MM.1S (cell line): ENCODE measurements at regions not wholly inside any gene's neighbourhood (a gene's known extent, or its start where the extent isn't known, plus 50 kb on each side); places are given as distances from the start of the nearest gene placed in this dataset.

Source experiments
- DNase-seq: peaks from one replicate; pipeline ENCODE4 v3.0.0-alpha.2; 2015
- H2AFZ ChIP-seq: fragments of 300-600 bp; sonication (generic); 2 replicates; pipeline ENCODE4 v1.6.0; 2016; ENCODE audit warnings: antibody characterized with exemption, low read length
- H3F3A ChIP-seq: fragments of 300-600 bp; sonication (generic); 2 replicates; pipeline ENCODE4 v1.6.1; 2016; ENCODE audit warnings: mild to moderate bottlenecking, antibody characterized with exemption, low read length, moderate library complexity, mixed read lengths; ENCODE audit not compliant: insufficient read depth
- H3K27ac ChIP-seq: fragments of 300-600 bp; sonication (generic); 2 replicates; pipeline ENCODE4 v1.5.1; 2016; ENCODE audit warnings: mild to moderate bottlenecking, low read length
- H3K27me3 ChIP-seq: fragments of 300-600 bp; sonication (generic); replicated peaks from 2 replicates; pipeline ENCODE4 v1.6.0; 2016; ENCODE audit warnings: low read length; ENCODE audit not compliant: insufficient read depth
- H3K36me3 ChIP-seq: fragments of 300-600 bp; sonication (generic); replicated peaks from 2 replicates; pipeline ENCODE4 v1.6.1; 2016; ENCODE audit warnings: mild to moderate bottlenecking, low read length, mixed read lengths; ENCODE audit not compliant: insufficient read depth
- H3K4me1 ChIP-seq: fragments of 300-600 bp; sonication (generic); 2 replicates; pipeline ENCODE4 v1.6.1; 2016; ENCODE audit warnings: low read length, mixed read lengths
- H3K4me2 ChIP-seq: fragments of 300-600 bp; sonication (generic); 2 replicates; pipeline ENCODE4 v1.6.0; 2016; ENCODE audit warnings: low read depth, low read length
- H3K4me3 ChIP-seq: fragments of 300-600 bp; sonication (generic); 2 replicates; pipeline ENCODE4 v1.5.1; 2016; ENCODE audit warnings: low read length, mixed read lengths
- H3K79me2 ChIP-seq: fragments of 300-600 bp; sonication (generic); 2 replicates; pipeline ENCODE4 v1.6.1; 2016; ENCODE audit warnings: mixed run types, low read length, mixed read lengths
- H3K9ac ChIP-seq: fragments of 300-600 bp; sonication (generic); 2 replicates; pipeline ENCODE4 v1.6.1; 2016; ENCODE audit warnings: low read length, mixed read lengths
- H3K9me2 ChIP-seq: fragments of 300-600 bp; sonication (generic); replicated peaks from 2 replicates; pipeline ENCODE4 v1.6.1; 2016; ENCODE audit warnings: mild to moderate bottlenecking, low read length, mixed read lengths; ENCODE audit not compliant: insufficient read depth
- H3K9me3 ChIP-seq: fragments of 300-600 bp; sonication (generic); replicated peaks from 2 replicates; pipeline ENCODE4 v1.6.1; 2016; ENCODE audit warnings: mild to moderate bottlenecking, low read length, mixed read lengths; ENCODE audit not compliant: insufficient read depth
- H4K20me1 ChIP-seq: fragments of 300-600 bp; sonication (generic); 2 replicates; pipeline ENCODE4 v1.6.1; 2016; ENCODE audit warnings: mild to moderate bottlenecking, low read length, moderate library complexity, mixed read lengths; ENCODE audit not compliant: insufficient read depth
- CTCF ChIP-seq: fragments of 300-600 bp; sonication (generic); IDR thresholded peaks from 2 replicates; pipeline ENCODE4 v1.5.1; 2016; ENCODE audit warnings: antibody characterized with exemption, low read length, mixed read lengths
- EZH2 ChIP-seq: fragments of 300-600 bp; sonication (generic); optimal IDR thresholded peaks from 2 replicates; pipeline ENCODE3; 2017; ENCODE audit warnings: low read depth, mild to moderate bottlenecking, antibody characterized with exemption, low read length, mixed read lengths
- EZH2phosphoT487 ChIP-seq: fragments of 300-600 bp; sonication (generic); IDR thresholded peaks from 2 replicates; pipeline ENCODE4 v1.6.1; 2018; ENCODE audit warnings: antibody characterized with exemption, low read length

- H3K9ac ChIP-seq: no peak overlapping the region
- no peak for DNase-seq
- no peak overlapping the region for H3K4me2 ChIP-seq
- H2AFZ ChIP-seq: no peak overlapping the region
- H4K20me1 ChIP-seq: no peaks in the 10 kb centered on the region
- no peaks in the 10 kb centered on the region for H3K9me3 ChIP-seq
- H3K27me3 ChIP-seq: no peaks in the 10 kb centered on the region
- no peaks in the 10 kb centered on the region for H3F3A ChIP-seq
- H3K27ac ChIP-seq: no peak overlapping the region
- TF ChIP-seq EZH2phosphoT487 (no peak), EZH2 (no peak), CTCF (no peak)
- no peaks in the 10 kb centered on the region for H3K79me2 ChIP-seq
- no peak overlapping the region for H3K4me3 ChIP-seq
- H3K36me3 ChIP-seq: no peaks in the 10 kb centered on the region
- no peaks in the 10 kb centered on the region for H3K4me1 ChIP-seq
- H3K9me2 ChIP-seq: no peaks in the 10 kb centered on the region
Measured at GRCh38 chr1:221343607-221344006, 398.3 kb downstream of the DUSP10 start.

GRCh38 chr1:221344693-221345092 is 397.2 kb downstream of the DUSP10 start:
- Histone ChIP-seq H3K79me2 (no peaks in the 10 kb centered on the region), H3K27ac (no peak overlapping the region), H2AFZ (no peak overlapping the region), H3K9me3 (no peaks in the 10 kb centered on the region), H3K9me2 (no peaks in the 10 kb centered on the region), H3K4me3 (no peak overlapping the region), H3K4me1 (no peaks in the 10 kb centered on the region), H3F3A (no peaks in the 10 kb centered on the region), H4K20me1 (no peaks in the 10 kb centered on the region), H3K36me3 (no peaks in the 10 kb centered on the region), H3K9ac (no peak overlapping the region), H3K27me3 (no peaks in the 10 kb centered on the region), H3K4me2 (no peak overlapping the region)
- DNase-seq: no peak
- TF ChIP-seq EZH2phosphoT487 (no peak), EZH2 (no peak), CTCF (no peak)

- no peak for DNase-seq
- TF ChIP-seq EZH2phosphoT487: no peak
- no peak for TF ChIP-seq CTCF
- no peaks in the 10 kb centered on the region for H3K4me1 ChIP-seq
- H3K27me3 ChIP-seq: no peaks in the 10 kb centered on the region
- no peak overlapping the region for H3K4me2 ChIP-seq
- H3K79me2 ChIP-seq: no peaks in the 10 kb centered on the region
- H2AFZ ChIP-seq: no peak overlapping the region
- no peak overlapping the region for H3K4me3 ChIP-seq
- H3K9me3 ChIP-seq: no peaks in the 10 kb centered on the region
- no peaks in the 10 kb centered on the region for H3K9me2 ChIP-seq
- H3F3A ChIP-seq: no peaks in the 10 kb centered on the region
- no peaks in the 10 kb centered on the region for H4K20me1 ChIP-seq
- no peaks in the 10 kb centered on the region for H3K36me3 ChIP-seq
- H3K27ac ChIP-seq: no peak overlapping the region
- no peak overlapping the region for H3K9ac ChIP-seq
Measured at GRCh38 chr1:221347706-221348105, 394.2 kb downstream of the DUSP10 start.

- no peak overlapping the region for H3K4me3 ChIP-seq
- H3K79me2 ChIP-seq: no peaks in the 10 kb centered on the region
- H4K20me1 ChIP-seq: no peaks in the 10 kb centered on the region
- H3K4me1 ChIP-seq: no peaks in the 10 kb centered on the region
- H3K4me2 ChIP-seq: no peak overlapping the region
- H3K36me3 ChIP-seq: no peaks in the 10 kb centered on the region
- no peak overlapping the region for H3K27ac ChIP-seq
- H3K9me2 ChIP-seq: no peaks in the 10 kb centered on the region
- H2AFZ ChIP-seq: no peak overlapping the region
- H3F3A ChIP-seq: no peaks in the 10 kb centered on the region
- DNase-seq: no peak
- H3K9ac ChIP-seq: no peak overlapping the region
- no peaks in the 10 kb centered on the region for H3K27me3 ChIP-seq
- no peaks in the 10 kb centered on the region for H3K9me3 ChIP-seq
- no peak for TF ChIP-seq EZH2
- TF ChIP-seq EZH2phosphoT487: no peak
- TF ChIP-seq CTCF: no peak
Measured at GRCh38 chr1:221350091-221350490, 391.8 kb downstream of the DUSP10 start.
